K562 (cell line): ENCODE measurements at regions not wholly inside any gene's neighbourhood (a gene's known extent, or its start where the extent isn't known, plus 50 kb on each side); places are given as distances from the start of the nearest gene placed in this dataset.

Experiments
- ATAC-seq: fragments of 200-7000 bp; cut with Tn5 transposase; 3 replicates; pipeline ENCODE4 v1.9.1; 2020; ENCODE audit warnings: moderate library complexity
- BruUV-seq: library from RNA; stranded (reverse); fragments of 400-500 nt; replicated peaks from 2 replicates; lab custom pipeline; 2021; lab: Mats Ljungman, UMichigan
- CTCF ChIA-PET: fragments of 300-600 bp; formaldehyde crosslinking; extraction: SDS; loops from one replicate; lab custom pipeline; 2021; ENCODE audit warnings: low intra/inter-chr PET ratio; lab: Yijun Ruan, JAX
- POLR2A ChIA-PET: fragments of 300-600, 350-650 bp; sonication (Branson Sonifier 250); formaldehyde crosslinking; extraction: SDS; loops from one replicate; lab custom pipeline; 2021; ENCODE audit warnings: antibody characterized with exemption, inconsistent platforms; lab: Yijun Ruan, JAX
- DNase-seq, 4 experiments: peaks; one replicate each; pipeline versions ENCODE4 v3.0.0 to v3.0.0-alpha.2; 2011 to 2018; ENCODE audit warnings: low spot score in 3 of 4, mixed read lengths in 3 of 4; ENCODE audit errors: extremely low read depth in 1 of 4
- FAIRE-seq: peaks from 2 replicates; lab custom pipeline; 2011; peaks lifted over from hg19 to GRCh38; lab: Jason Lieb, UNC
- H2AFZ ChIP-seq: 2 replicates; pipeline ENCODE4 v1.6.0; 2011; ENCODE audit warnings: low read depth, low read length, control low read depth, inconsistent platforms
- H3K27ac ChIP-seq: fragments of 200-600 bp; 3 replicates; pipeline ENCODE4 v1.8.0; 2011; ENCODE audit warnings: low read depth, mild to moderate bottlenecking, control low read depth, inconsistent platforms, low read length, moderate library complexity, mixed read lengths; ENCODE audit errors: extremely low read depth
- H3K27me3 ChIP-seq, 2 experiments: fragments of 300-600 bp in 1 of 2; 2 replicates in 1 of 2; 3 replicates in 1 of 2; pipeline versions ENCODE4 v1.6.0 to v1.8.0; 2011; ENCODE audit warnings: inconsistent platforms in 2 of 2, low read length in 2 of 2, mild to moderate bottlenecking in 1 of 2, mixed read lengths in 1 of 2, moderate library complexity in 1 of 2; ENCODE audit not compliant: control insufficient read depth in 2 of 2, insufficient read depth in 2 of 2
- H3K36me3 ChIP-seq: fragments of 300-600 bp; 3 replicates; pipeline ENCODE4 v1.8.0; 2011; ENCODE audit warnings: mild to moderate bottlenecking, low read length, inconsistent platforms; ENCODE audit not compliant: control insufficient read depth, insufficient read depth
- H3K4me1 ChIP-seq, 2 experiments: fragments of 200-600 bp in 1 of 2; replicated peaks in 1 of 2; 2 replicates in 1 of 2; 3 replicates in 1 of 2; pipeline versions ENCODE4 v1.5.1 to v1.8.0; 2011; ENCODE audit warnings: inconsistent platforms in 2 of 2, low read length in 2 of 2, mild to moderate bottlenecking in 1 of 2, mixed read lengths in 1 of 2, moderate library complexity in 1 of 2; ENCODE audit not compliant: control insufficient read depth in 2 of 2, insufficient read depth in 2 of 2
- H3K4me2 ChIP-seq: 2 replicates; pipeline ENCODE4 v1.6.1; 2011; ENCODE audit warnings: low read length, control low read depth, inconsistent platforms, mixed read lengths; ENCODE audit not compliant: insufficient read depth
- H3K4me3 ChIP-seq: fragments of 200-600 bp; sonication (generic), shearing (Covaris generic); 2 replicates; pipeline ENCODE4 v1.5.1; 2016; ENCODE audit warnings: control low read depth, inconsistent platforms
- H3K79me2 ChIP-seq: fragments of 200-600 bp; 3 replicates; pipeline ENCODE4 v1.8.0; 2011; ENCODE audit warnings: low read length, inconsistent platforms; ENCODE audit not compliant: control insufficient read depth, insufficient read depth
- H3K9ac ChIP-seq, 2 experiments: 2 replicates each; pipeline versions ENCODE4 v1.6.0 to v1.6.1; 2011; ENCODE audit warnings: low read depth in 2 of 2, low read length in 2 of 2, control low read depth in 1 of 2, inconsistent platforms in 1 of 2, mild to moderate bottlenecking in 1 of 2, mixed read lengths in 1 of 2; ENCODE audit not compliant: insufficient read depth in 1 of 2
- H3K9me1 ChIP-seq: one replicate; pipeline ENCODE4 v1.6.0; 2011; ENCODE audit warnings: inconsistent platforms, mild to moderate bottlenecking, low read length, moderate library complexity; ENCODE audit not compliant: control insufficient read depth, insufficient read depth
- H3K9me3 ChIP-seq: replicated peaks from 2 replicates; pipeline ENCODE4 v1.5.1; 2011; ENCODE audit warnings: low read depth, low read length, inconsistent platforms; ENCODE audit not compliant: control insufficient read depth, insufficient read depth
- H4K20me1 ChIP-seq: replicated peaks from 2 replicates; pipeline ENCODE4 v1.6.1; 2011; ENCODE audit warnings: low read length, inconsistent platforms, mixed read lengths; ENCODE audit not compliant: control insufficient read depth, insufficient read depth
- GABPB1 ChIP-seq: sonication (generic); formaldehyde crosslinking; IDR thresholded peaks from 2 replicates; pipeline ENCODE4 v1.8.0; 2022; ENCODE audit warnings: mild to moderate bottlenecking, missing genetic modification reagents
- L3MBTL2 ChIP-seq: fragments of 450-650 bp; IDR thresholded peaks from 2 replicates; pipeline ENCODE4 v1.6.1; 2016; ENCODE audit warnings: mild to moderate bottlenecking, moderate library complexity
- MTA1 ChIP-seq: fragments of 450-650 bp; IDR thresholded peaks from 2 replicates; pipeline ENCODE4 v1.6.1; 2017; ENCODE audit warnings: borderline replicate concordance
- NFE2 ChIP-seq: IDR thresholded peaks from 2 replicates; pipeline ENCODE4 v1.6.1; 2014; ENCODE audit warnings: antibody characterized with exemption, low read depth
- WGBS: fragments of 100-300 bp; shearing (Covaris generic); methylation state at CpG from one replicate; pipeline ENCODE4 v1.1.6; 2016; ENCODE audit warnings: low coverage, mixed read lengths; ENCODE audit not compliant: insufficient coverage; ENCODE audit errors: missing lambda C conversion rate; 5-methylcytosine and 5-hydroxymethylcytosine counted together
- in situ Hi-C: fragments of 300-500 bp; cut with MboI; formaldehyde crosslinking; loops from 4 replicates; pipeline ENCODE4 v1.15.0; 2018; ENCODE audit warnings: inconsistent platforms, mixed read lengths
- intact Hi-C: fragments of 100-400 bp; cut with micrococcal nuclease; formaldehyde crosslinking; loops from 2 replicates; pipeline ENCODE4 v1.14.2; 2022
- TF ChIP-seq, protein P1 (sequence below): fragments of 200-400 bp; formaldehyde crosslinking; IDR thresholded peaks from 2 replicates; pipeline ENCODE4 v1.6.1; 2017; ENCODE audit warnings: mild to moderate bottlenecking, low read depth, low read length, moderate library complexity
- TF ChIP-seq, protein P2 (sequence below): fragments of 450-650 bp; conservative IDR thresholded peaks from 2 replicates; pipeline ENCODE4 v1.6.1; 2016; ENCODE audit warnings: missing genetic modification characterization, low read depth, mild to moderate bottlenecking, control low read depth, missing compliant biosample characterization
- TF ChIP-seq, protein P3 (sequence below): IDR thresholded peaks from 2 replicates; pipeline ENCODE4 v1.6.1; 2016; ENCODE audit warnings: missing genetic modification characterization, missing compliant biosample characterization

DNA sequence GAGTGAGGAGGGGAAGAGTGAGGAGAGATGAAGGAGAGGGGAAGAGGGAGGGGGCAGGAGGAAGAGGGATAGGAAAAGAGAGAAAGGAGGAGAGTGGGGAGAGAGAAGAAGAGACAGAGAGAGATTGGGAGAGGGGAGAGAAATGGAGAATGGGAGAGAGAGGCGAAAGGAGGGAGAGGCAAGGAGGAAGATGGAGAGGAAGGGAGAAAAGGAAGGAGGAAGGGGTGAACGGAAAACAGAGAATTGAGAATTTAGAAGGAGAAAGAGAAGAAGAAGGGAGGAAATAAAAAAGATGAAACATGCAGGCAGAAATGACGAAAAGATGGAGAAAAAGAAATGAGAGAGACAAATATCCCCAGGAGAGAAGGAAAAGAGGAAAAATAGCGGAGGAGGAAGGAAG lies 502.8 kb downstream of the MN1 start:
- Histone ChIP-seq H3K4me3 (no peak overlapping the region), H4K20me1 (no peaks in the 10 kb centered on the region), H2AFZ (no peak overlapping the region), H3K9me1 (no peaks in the 10 kb centered on the region), H3K4me2 (peak overlapping the region; percentile 35; the same call in 1 of the 2 replicates), H3K27ac (no peak overlapping the region), H3K36me3 (no peaks in the 10 kb centered on the region), H3K9me3 (no peaks in the 10 kb centered on the region), H3K4me1 (peaks cover 2 to 8% of the 10 kb centered on the region in 2 experiments; a peak in 4 of 5 replicates), H3K79me2 (no peaks in the 10 kb centered on the region), H3K27me3 (peaks cover 3 to 19% of the 10 kb centered on the region in 2 experiments; a peak in 3 of 5 replicates), H3K9ac (no peak overlapping the region)
- TF ChIP-seq, protein P1, sequence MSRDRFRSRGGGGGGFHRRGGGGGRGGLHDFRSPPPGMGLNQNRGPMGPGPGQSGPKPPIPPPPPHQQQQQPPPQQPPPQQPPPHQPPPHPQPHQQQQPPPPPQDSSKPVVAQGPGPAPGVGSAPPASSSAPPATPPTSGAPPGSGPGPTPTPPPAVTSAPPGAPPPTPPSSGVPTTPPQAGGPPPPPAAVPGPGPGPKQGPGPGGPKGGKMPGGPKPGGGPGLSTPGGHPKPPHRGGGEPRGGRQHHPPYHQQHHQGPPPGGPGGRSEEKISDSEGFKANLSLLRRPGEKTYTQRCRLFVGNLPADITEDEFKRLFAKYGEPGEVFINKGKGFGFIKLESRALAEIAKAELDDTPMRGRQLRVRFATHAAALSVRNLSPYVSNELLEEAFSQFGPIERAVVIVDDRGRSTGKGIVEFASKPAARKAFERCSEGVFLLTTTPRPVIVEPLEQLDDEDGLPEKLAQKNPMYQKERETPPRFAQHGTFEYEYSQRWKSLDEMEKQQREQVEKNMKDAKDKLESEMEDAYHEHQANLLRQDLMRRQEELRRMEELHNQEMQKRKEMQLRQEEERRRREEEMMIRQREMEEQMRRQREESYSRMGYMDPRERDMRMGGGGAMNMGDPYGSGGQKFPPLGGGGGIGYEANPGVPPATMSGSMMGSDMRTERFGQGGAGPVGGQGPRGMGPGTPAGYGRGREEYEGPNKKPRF, result no peak
- TF ChIP-seq, protein P2, sequence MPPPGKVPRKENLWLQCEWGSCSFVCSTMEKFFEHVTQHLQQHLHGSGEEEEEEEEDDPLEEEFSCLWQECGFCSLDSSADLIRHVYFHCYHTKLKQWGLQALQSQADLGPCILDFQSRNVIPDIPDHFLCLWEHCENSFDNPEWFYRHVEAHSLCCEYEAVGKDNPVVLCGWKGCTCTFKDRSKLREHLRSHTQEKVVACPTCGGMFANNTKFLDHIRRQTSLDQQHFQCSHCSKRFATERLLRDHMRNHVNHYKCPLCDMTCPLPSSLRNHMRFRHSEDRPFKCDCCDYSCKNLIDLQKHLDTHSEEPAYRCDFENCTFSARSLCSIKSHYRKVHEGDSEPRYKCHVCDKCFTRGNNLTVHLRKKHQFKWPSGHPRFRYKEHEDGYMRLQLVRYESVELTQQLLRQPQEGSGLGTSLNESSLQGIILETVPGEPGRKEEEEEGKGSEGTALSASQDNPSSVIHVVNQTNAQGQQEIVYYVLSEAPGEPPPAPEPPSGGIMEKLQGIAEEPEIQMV (tag), result 0 out of 2 replicates have a peak, but pooled peaks have one; percentile 24
- TF ChIP-seq, protein P3, sequence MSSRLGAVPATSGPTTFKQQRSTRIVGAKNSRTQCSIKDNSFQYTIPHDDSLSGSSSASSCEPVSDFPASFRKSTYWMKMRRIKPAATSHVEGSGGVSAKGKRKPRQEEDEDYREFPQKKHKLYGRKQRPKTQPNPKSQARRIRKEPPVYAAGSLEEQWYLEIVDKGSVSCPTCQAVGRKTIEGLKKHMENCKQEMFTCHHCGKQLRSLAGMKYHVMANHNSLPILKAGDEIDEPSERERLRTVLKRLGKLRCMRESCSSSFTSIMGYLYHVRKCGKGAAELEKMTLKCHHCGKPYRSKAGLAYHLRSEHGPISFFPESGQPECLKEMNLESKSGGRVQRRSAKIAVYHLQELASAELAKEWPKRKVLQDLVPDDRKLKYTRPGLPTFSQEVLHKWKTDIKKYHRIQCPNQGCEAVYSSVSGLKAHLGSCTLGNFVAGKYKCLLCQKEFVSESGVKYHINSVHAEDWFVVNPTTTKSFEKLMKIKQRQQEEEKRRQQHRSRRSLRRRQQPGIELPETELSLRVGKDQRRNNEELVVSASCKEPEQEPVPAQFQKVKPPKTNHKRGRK (tag), result peak; percentile 92
- TF ChIP-seq L3MBTL2 (no peak), NFE2 (no peak), GABPB1 (CRISPR knock-in tag) (no peak), MTA1 (0 out of 2 replicates have a peak, but pooled peaks have one; percentile 27)
- FAIRE-seq (no peak), DNase-seq (no peak), ATAC-seq (no peak)
- ChIA-PET POLR2A (no interaction called here), CTCF (no interaction called here)
- 0% methylated on average over 3 of the region's 4 CpGs for WGBS
- intact Hi-C loops, result no loop called here
- in situ Hi-C loops, result no loop called here
- BruUV-seq, result no TSS peak
